Endothelial cell of umbilical vein (primary cell): ENCODE measurements at regions not wholly inside any gene's neighbourhood (a gene's known extent, or its start where the extent isn't known, plus 50 kb on each side); places are given as distances from the start of the nearest gene placed in this dataset.

Experiments
- EZH2 ChIP-seq: IDR thresholded peaks from 2 replicates; pipeline ENCODE4 v1.6.1; 2012; ENCODE audit warnings: borderline replicate concordance, low read depth, mild to moderate bottlenecking, moderate library complexity, low read length, inconsistent platforms; ENCODE audit not compliant: severe bottlenecking
- FOS ChIP-seq: IDR thresholded peaks from 2 replicates; pipeline ENCODE4 v1.6.1; 2011; ENCODE audit warnings: mild to moderate bottlenecking, low read length, moderate library complexity, borderline replicate concordance; ENCODE audit not compliant: insufficient read depth
- GATA2 ChIP-seq: IDR thresholded peaks from 2 replicates; pipeline ENCODE4 v1.7.0; 2011; ENCODE audit warnings: low read depth, mild to moderate bottlenecking, moderate library complexity, mixed read lengths, low read length; ENCODE audit not compliant: insufficient read length, insufficient read depth
- JUN ChIP-seq: IDR thresholded peaks from 2 replicates; pipeline ENCODE4 v1.6.1; 2011; ENCODE audit warnings: borderline replicate concordance, low read depth; ENCODE audit not compliant: insufficient read length, insufficient read depth
- MYC ChIP-seq: IDR thresholded peaks from one replicate; pipeline ENCODE4 v1.6.1; 2011; ENCODE audit warnings: mild to moderate bottlenecking, low read depth, low read length
- POLR2A ChIP-seq: IDR thresholded peaks from 2 replicates; pipeline ENCODE4 v1.6.1; 2012; ENCODE audit warnings: low read depth, mild to moderate bottlenecking, control low read depth, low read length
- POLR2AphosphoS5 ChIP-seq: IDR thresholded peaks from 2 replicates; pipeline ENCODE4 v1.6.1; 2012; ENCODE audit warnings: low read depth, mild to moderate bottlenecking, control low read depth, low read length, moderate library complexity; ENCODE audit not compliant: insufficient read depth
- TF ChIP-seq, protein P1 (sequence below), 2 donors: IDR thresholded peaks; 1 replicate in 1 of 2; 2 replicates in 1 of 2; pipeline ENCODE4 v1.5.1; 2011; ENCODE audit warnings: low read length in 2 of 2, mild to moderate bottlenecking in 2 of 2, moderate library complexity in 2 of 2, control low read depth in 1 of 2, inconsistent platforms in 1 of 2, low read depth in 1 of 2; ENCODE audit not compliant: insufficient read depth in 1 of 2; ENCODE audit errors: extremely low read depth in 1 of 2
- TF ChIP-seq, protein P2 (sequence below): IDR thresholded peaks from 2 replicates; pipeline ENCODE4 v1.6.1; 2011; ENCODE audit not compliant: insufficient read depth, insufficient read length

DNA sequence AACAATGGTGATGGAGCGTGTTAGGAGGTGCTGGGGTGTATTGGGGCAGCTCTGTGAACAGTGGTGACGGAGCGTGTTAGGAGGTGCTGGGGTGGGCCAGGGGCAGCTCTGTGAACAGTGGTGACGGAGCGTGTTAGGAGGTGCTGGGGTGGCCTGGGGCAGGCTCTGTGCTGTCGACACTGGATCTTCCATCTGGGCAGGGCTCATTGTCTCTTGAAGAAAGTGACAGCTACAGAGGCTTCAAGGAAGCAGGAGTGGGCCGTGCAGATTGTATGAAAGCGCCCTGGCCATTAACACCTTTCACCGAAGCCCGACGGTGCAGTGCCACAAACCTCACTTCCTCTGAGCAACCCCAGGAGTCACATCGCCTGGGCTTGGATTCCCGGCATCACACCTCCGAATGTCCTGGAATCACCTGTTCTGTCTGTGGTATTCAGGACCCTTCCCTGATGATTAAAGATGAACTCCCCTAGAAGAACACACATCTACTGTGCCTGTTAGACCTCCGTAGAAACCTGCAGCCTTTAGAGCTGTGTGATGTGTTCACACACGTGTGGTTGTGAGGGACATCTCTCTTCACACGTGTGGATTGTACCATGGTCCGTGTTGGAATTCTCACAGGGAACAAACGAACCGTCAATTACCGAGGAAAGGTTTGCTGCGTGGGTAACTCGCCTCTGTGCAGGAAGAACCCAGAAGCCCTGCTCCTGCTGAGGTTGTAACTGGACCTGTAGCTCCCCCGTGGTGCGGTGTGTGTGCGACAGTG, 377.7 kb downstream of the THBS2 start:
- TF ChIP-seq, protein P1, sequence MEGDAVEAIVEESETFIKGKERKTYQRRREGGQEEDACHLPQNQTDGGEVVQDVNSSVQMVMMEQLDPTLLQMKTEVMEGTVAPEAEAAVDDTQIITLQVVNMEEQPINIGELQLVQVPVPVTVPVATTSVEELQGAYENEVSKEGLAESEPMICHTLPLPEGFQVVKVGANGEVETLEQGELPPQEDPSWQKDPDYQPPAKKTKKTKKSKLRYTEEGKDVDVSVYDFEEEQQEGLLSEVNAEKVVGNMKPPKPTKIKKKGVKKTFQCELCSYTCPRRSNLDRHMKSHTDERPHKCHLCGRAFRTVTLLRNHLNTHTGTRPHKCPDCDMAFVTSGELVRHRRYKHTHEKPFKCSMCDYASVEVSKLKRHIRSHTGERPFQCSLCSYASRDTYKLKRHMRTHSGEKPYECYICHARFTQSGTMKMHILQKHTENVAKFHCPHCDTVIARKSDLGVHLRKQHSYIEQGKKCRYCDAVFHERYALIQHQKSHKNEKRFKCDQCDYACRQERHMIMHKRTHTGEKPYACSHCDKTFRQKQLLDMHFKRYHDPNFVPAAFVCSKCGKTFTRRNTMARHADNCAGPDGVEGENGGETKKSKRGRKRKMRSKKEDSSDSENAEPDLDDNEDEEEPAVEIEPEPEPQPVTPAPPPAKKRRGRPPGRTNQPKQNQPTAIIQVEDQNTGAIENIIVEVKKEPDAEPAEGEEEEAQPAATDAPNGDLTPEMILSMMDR (IDR thresholded peaks at IDR 0.05; ENCODE audit: extremely low read depth in 1 of 2, insufficient read depth in 1 of 2, low read depth in 1 of 2, low read length in 2 of 2), result no peak
- TF ChIP-seq EZH2 (no peak), POLR2AphosphoS5 (no peak), POLR2A (no peak), JUN (no peak), FOS (no peak), GATA2 (no peak), MYC (no peak)
- TF ChIP-seq, protein P2, sequence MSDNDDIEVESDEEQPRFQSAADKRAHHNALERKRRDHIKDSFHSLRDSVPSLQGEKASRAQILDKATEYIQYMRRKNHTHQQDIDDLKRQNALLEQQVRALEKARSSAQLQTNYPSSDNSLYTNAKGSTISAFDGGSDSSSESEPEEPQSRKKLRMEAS, result no peak
